ENCODE measurements at regions not wholly inside any gene's neighbourhood (a gene's known extent, or its start where the extent isn't known, plus 50 kb on each side); places are given as distances from the start of the nearest gene placed in this dataset.

DNA sequence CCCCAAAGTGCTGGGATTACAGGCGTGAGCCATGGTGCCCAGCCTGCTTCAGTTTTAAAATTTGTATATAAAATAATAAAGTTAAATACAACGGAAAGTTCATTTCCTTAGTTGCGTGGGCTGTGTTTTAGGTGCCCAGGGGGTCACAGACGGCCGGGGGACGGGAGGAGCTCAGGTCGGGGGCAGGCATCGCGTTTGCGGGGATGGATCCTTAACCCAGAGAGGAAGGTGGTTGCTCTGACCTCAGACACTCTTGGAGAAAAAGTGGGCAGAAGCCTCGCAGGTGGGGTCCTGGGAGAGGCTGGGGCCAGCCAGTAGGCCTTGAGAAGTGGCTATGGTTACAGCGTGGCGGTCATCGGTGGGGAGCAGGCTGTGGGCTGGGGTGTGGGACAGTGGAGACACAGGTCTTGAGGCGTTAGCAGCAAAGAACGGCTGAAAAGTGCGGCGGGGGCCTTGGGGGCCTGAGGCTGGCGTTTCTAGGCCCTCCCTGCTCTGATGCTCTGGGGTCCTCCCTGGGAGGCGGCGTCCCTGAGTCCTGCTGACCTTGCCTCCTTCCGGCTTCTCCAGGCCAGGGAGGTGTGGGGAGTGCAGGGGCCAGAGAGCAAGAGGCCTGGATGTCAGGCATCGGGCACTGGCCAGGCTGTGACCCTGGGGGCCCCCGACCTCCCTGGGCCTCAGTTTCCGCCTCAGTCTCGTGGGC lies 54.4 kb downstream of the UNCX start:
- DNase-seq: no peak

DNA sequence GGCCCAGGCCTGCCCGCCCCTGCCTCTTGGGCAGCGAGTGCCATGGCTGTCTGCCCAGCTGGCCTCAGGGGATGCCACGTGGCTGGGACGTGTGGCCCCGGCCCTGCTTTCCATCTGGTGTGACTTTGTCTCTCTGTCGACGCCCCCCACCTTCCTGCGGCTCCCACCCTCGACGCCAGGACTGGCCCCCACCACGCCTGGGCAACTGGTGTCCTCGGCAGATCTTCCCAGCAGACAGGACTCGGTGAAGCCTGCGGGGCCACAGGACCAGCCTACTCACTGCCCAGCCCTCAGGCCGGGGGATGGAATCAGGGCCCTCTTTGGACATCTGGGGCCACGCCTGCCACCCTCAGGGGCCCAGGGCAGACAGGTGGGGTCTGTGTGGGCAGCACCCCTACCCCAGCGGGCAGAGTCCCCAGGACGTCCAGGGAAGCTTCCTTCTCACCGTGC lies 55.1 kb downstream of the UNCX start:
- DNase-seq: no peak

DNA sequence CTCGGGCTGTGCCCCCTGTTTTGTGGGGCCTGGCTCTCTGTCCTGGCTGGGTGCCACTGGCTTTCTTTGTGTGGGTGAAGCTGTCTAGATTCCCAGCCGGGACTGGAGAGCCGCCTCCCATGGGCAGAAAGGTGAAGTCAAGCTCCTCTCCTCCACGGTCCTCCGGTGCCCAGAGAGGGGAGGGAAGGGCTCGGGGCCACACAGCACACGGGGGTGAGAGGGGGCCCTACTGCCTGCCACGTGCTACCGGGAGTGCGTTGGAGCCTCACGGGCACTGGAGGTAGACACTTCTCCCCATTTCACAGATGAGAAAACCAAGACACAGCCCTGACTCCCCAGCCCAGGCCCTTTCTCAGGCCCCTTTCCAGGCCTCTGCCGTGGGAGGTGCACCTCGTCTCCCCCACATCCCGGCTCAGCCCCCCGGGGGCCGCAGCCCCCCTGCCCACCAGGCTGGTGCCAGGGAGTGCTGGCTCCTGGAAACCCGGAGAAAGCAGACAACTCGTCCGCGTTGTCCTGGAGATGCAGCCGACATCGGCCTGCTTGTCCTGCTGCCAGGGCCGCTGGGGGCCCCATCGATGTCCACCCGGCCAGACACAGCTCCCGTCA lies 55.8 kb downstream of the UNCX start:
- no peak for DNase-seq

DNA sequence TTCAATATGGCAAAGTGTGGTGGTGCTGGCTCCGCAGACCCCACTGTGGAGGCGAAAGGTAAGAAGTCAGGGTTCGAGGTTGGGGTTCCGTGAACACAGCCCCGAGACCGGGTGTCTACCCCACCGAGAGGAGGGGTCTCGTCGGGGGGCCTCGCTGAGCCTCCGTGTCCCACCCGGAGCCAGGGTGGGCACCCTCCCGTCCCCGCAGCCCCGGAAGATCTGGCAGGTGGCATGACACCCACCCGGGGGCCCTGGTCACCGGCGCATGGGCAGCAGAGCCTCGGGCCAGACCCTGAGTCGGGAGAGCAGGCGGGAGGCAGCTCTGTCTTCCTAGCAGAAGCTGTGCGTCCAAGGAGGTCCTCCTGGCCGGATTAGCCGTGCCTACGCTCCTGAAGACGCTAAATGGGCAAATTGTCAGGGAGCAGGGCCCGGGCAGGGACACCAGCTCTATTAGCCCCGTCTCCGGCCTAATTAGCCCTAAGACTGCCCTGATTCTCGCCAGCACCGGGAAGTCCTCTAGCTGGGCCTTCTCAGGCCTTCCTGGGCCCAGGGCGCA lies 56.4 kb downstream of the UNCX start:
- DNase-seq: no peak

DNA sequence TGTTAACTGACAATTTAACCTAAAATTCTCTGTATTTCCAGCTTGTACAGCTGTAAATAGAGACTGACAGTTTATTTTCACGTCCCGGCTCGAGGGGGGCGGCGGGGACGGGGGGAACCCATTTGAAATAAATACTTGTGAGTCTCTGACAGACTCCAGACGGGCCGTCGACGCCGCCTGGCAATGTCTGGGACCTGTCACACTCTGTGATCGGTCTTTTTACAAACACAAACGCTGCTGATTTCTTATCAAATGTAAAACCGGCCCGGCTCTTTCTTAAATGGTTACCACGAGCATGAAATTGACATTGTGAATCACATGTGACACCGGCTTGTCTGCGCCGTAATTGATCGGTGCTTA lies 57.0 kb downstream of the UNCX start:
- no peak for DNase-seq

DNA sequence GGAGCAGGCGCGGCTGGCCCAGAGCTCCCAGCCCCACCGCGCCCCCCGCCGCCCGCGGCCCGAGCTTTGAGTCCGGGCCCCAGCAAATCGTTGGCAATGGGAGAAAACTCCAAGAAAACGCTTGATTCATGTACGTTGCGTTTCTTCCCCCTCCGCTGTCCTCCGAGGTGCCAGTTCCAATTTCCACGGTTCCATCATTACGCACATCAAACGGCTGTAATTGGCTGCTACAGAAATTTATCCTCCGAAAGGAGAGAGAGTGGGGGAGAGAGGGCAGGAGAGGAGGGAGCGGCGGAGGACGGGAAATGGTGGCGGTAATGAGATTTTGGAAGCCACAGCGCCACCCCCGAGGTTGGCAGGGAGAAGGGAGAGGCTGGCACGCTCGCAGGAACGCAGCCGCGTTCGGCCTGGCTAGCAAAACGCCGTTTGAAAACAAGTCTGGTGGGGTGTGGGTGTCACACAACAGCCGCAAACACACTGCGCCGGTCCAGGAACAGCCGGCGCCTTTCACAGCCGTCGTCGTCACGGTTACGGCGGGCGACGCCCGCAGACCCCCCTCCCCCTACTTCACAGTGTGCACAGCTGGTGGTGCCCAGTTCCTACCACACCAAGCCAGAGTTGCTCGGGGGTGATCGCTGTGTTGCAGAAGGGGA lies 57.5 kb downstream of the UNCX start:
- DNase-seq: peak; percentile 31 to 49

DNA sequence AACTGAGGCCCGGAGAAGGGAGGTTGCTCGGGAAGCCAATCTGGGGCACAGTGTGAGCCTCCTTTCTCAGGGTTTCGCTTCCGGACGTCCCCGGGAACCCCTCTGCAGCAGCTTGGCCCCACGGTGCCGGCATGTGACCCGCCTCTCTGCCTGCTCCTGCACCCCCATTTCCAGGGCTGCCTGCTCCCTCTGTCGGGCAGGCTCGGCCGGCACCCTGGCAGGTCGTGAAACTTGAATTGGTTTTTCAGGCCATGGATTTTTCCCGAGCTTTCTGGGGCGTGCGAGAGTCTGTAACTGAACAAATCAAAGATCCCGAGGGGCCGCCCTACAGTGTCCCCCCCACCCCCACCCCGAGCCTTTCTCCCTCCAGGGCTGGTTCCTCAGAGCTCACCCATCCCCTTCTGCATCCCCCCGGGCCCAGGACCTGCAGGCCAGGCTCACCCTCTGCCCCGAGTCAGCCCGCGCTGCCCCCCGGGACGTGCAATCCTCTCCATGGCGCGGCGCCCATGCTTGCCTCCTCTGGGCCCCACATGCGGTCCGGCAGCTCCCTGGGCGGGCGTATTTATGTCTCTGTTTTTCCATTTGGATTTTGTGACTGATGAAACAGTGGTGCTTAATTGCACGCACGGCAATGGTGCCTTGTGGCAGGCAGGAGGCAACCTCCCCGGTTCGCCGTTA lies 58.1 kb downstream of the UNCX start:
- DNase-seq: no peak

DNA sequence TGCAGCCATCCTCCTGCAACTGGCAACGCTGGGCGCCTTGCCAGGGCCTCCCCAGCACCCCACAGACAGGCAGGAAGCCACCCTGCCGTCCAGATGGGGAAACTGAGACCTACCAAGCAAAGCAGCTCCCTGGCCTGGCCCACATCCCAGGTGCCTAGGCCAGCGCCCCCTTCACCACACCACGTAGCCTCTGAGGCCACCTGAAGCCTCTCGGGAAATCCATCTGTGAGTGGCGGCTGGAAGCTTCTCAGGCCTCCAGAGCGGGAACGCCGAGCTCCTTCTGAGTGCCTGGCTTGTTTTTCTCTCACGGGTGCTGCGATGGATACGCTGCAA lies 58.7 kb downstream of the UNCX start:
- DNase-seq: no peak

DNA sequence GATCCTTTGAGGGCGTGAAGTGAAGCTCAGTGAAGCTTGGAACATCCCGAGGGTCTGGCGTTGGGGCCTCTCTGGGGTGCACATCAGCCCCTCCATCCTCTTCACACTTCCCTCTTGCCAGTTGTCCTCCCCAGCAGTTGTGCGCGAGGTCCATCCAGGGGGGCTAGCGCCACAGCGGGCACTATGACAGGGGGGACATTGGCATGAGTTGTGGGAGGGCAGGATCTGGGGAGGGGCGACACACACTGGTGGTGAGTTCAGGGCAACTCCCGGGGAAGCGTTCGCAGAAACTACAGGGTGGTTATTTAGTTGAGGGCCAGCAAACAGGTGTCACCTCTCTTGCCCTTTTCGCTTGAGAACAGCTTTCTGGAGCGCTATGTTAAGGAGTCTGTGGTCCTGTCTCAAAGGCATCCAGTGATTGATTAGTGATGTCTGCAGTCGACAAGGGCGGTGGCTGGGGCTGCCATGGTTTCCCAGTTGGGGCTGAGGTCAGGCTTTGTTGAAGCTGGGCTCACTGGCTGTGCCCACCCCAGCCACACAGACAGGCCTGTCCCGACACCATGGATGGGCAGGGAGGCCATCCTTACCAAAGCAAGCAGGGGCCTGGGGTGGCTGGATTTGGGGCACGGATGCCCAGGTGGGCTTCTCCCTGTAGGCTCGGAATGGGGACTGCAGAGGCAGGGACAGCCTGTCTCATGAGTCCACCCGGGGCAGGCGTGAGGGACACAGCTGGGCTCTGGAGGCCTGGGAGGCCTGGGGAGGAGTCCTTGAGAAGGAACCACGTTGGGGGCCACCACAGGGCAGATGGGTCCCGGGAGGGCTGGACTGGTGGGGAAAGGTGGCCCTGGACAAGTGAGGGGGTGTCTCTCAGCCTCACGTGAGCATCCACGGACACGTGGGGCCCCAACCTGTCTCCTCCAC lies 59.4 kb downstream of the UNCX start:
- no peak for DNase-seq

DNA sequence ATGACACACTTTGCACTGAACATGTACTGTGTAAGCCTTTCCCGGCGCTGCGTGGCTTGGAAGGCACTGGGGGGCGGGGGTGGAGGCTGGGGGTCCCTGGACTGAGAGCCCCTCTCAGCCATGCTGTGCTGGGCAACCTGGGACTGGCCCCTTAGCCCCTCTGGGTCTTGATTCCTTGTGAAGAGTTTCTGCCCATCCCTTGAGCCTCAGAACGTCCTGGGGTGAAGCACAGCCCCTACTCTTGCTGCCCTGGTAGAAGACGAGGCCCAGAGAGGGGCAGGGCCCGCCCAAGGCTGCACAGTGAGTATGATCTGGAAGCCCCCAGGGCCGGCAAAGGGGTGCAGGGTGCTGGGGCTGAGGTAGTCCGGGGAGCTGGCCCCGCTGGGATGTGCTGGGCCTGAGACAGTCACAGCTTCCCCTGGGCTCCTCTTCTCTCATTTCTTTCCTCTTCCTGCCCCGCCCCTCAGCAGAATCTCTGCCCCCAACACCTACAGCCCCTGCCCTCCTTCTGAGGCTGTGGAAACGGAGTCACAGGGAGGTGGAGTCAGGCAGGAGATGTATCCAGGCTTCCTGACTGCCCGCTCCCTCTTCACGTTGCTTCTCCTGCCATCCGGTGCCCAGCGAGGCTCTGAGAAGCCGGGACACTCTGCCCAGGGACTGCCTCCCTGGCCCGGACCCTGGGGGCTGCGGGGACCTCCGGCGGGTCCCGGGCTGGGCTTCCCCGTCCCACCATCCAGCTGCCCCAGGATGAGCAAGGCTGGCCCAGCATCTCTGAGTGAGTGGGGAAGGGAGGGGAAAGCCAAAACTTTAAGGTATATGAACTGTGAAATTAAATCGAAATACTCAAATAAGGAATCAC lies 60.5 kb downstream of the UNCX start:
- DNase-seq: no peak

DNA sequence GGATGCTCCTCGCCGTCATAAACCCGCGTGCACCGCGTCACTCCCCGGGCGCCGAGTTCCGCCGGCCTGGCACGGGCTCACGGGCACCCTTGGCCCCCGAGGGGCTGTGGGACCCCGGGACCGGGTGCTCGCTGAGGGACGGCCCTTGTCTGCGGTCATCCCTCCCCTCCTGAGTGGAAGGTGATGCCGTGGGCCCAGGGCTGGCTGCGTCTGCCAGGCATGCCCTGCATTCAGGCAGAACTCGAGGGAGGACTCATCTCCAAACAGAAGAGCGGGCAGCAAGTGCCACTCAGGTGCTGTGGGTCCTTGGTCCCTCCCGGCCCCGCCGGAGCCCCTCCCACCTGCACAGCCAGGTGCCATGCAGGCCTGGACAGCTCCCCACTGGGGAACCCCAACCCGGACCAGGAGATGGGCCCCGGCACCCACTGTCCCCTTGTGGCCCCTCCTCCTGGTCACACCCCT lies 61.3 kb downstream of the UNCX start:
- no peak for DNase-seq

DNA sequence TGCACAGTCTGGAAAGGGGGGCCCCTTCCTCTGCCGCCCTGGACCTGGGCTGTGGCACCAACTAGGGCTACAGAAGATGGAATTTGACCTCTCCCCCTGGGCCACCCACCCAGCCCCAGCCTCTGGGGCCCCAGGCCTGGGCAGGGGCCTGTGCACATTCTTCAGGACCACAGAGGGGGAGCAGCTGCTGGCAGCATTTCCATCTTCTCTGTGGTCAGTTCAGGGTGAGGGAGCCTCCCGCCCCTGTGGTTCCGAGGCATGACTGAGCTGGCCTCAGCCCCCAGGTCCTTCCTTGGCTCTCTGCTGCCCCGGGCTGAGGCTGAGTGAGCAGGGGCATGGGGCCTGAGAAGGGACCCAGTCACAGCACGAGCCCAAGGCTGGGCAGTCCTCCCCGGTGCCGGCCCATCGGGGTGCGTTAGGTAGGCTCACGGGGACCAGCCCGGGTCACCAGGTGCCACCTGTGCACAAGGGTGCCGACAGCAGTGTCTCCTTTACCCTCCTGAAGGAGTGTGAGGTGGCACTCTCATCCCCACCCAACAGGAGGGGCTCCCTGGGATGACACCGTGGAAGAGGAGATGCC lies 63.2 kb downstream of the UNCX start:
- DNase-seq: no peak

DNA sequence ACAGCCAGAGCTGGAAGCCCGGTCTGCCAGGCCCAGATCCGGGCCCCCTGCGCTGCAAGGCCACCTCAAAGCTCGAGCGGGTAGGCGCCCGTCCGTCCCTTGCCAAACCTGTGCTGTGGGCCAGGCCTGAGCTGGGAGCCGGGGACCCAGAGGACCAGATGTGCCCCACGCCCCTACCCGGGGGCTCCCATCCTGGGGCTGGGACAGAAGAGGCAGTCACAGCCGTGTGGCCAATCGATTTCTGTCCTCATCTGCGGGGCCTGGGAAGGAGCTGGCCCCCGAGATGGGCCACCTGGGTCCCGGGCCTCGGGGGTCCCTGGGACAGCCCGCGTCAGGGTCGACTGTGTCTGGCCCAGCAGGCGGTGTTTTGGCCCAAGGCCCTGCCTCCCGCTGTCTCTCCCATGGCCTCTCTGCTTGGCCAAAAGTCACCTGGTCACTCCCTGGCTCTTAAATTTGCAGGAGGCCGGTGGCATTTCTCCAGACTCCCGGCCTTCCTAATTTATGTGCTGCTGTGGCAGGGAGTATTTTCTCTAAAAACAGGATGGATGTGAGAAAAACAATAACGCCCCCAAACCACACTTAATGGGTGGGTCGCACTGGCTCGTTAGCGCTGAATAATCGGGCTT lies 63.8 kb downstream of the UNCX start:
- DNase-seq: no peak

DNA sequence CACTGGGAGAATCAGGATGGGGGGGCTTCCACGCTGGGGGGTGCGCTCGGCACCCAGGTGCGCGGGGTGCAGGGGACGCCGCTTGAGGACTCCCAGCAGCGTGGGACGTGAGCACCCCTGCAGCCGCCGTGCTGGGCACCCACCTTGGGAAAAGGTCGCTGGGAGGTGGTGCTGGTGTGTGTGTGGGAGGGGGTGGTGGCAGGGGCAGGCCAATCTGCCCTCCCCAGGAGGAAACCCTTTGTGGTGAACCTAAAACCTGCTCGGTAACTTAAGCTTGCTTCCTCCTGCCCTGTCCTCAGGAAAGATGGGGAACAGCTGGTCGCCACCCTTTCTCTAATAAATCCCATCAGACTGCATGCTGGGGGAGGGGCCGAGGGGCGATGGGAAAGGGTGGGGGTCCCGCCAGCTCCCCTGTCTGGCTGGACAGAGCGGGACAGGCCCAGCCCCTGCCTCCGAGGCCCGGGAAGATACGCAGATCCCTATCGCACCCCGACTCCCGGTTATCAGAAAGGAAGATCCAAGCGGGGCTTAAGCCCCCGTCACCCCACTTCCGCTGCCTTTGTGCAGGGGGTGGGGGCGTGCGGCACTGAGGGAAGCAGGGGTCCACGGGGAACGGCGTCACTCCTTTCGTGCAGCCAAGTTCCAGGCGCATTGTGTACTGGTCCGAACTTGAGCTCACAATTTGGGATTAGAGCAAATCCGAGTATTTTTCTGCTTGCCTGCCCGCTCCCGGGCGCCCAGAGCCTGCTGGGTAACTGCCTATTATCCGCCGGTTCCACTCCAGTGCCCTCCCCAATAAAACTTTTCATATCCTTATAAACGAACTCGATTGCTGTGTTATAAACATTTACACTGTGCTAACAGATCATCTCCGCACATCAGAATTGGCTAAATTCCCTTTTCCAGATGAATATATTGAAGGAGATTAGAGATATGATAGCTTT lies 64.6 kb downstream of the UNCX start:
- no peak for DNase-seq

DNA sequence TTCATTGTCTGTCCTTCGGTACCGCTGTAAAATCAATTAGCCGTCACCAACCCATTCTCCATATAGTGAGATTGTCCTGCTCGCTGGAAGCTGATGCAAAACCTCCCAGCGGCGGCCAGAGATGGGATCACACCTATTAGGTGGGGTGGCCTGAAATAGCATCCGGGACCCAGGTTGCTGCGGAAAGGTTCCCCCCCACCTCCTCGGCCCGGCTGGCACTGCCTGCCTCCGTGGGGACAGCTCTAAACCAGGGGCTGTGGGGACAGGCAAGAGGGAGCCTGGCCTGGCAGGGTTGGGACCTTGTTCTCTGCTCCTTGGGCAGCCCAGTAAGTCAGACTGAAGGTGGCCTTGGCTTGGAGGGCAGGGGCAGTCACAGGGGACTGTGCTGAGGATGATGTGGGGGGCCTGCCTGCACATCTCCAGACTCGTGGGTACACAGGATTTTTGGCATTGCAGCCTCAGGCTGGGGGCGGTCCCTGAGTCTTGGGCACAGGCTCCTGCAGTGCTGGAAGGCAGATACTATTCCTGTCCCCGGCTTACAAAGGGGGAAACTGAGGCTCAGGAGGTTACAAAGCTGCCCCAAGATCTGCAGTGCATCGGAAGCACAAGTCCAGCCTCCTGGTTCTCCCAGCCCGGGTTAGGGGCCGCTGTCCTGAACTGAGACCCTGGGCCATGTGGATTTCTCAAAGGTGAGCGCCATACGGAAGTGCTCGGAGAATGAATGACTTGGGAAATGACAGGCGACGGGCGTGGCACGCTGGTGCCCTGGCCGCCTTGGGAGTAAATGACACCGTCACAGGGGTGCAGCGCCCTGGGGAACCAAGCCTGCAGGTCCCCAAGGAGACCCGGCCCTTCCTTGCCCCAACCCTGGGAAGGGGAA lies 65.6 kb downstream of the UNCX start:
- no peak for DNase-seq

DNA sequence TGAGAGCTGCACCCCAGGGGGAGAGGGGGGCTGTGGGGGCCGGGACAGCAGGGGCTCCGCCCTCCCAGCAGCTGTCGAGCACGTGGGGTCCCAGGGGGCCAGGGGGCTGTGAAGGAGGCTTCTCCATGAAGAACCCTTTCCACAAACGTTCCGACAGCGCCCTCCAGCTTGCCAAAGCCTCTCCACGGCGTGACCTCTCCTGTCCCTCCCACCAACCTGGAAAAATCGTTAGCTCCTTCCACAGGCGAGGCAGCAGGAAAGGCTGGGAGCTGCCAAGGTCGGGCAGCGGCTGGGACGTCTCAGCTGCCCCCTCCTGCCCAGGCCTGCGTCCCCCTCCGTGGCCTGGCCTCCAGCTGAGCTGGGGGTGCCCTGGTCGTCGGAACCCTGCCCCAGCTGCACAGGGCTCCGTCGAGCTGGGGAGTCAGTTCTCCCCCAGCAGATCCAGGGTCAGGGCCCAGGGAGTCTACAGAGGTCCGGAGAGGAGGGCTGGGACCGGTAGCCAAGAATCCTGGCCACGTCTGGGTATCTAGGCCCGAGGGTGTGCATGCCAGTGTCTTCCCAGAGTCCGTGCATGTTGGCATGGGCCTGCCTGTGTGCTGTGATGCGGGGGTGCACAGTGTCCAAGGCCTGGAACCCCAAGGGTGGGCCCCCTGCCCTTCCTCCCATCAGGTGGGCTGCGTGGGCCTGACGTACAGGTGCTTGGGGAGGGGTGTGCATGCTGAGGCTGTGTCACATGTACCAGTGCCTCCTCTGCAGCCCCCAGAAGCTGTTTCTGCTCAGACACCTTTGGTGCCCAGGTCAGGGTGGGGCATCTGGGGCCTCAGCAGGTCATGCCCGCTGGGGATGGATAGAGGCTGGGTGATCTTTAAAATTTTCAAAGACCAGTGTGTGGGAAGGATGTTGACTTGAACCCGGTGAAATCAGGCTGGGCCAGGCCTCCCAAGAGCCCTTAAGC lies 66.5 kb downstream of the UNCX start:
- DNase-seq: no peak

DNA sequence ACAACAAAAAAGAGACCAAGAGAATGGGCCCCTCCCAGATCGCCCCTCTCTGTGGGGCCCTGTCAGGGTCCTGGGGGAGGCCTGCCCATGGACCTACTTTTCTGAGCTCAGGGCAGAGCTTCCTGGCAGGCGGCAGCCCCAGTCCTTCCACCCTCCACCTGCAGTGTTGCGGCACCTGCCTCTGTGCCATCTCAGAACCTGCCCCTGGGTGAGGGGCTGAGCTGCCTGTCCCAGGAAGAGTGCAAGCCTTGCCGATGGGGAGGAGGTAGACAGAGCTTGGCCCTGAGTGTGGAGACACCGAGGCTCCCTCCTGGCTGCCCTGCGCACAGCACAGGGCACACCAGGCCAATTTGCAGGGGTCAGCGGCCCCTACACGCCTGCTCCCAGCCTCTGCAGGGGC lies 67.5 kb downstream of the UNCX start:
- DNase-seq: no peak

Data from CD4-positive, alpha-beta T cell treated with Interleukin-4 for 1 hour (primary cell).